Astrocyte (in vitro differentiated cells and primary cell): ENCODE measurements at regions not wholly inside any gene's neighbourhood (a gene's known extent, or its start where the extent isn't known, plus 50 kb on each side); places are given as distances from the start of the nearest gene placed in this dataset.

Experiments
- EZH2 ChIP-seq: IDR thresholded peaks from 2 replicates; pipeline ENCODE4 v1.6.1; 2012; ENCODE audit warnings: mild to moderate bottlenecking, low read length, inconsistent platforms; ENCODE audit not compliant: insufficient read depth
- TF ChIP-seq, protein P1 (sequence below): IDR thresholded peaks from 2 replicates; pipeline ENCODE4 v1.5.1; 2011; ENCODE audit warnings: low read depth, mild to moderate bottlenecking, inconsistent platforms, low read length, moderate library complexity; ENCODE audit not compliant: insufficient read depth

DNA sequence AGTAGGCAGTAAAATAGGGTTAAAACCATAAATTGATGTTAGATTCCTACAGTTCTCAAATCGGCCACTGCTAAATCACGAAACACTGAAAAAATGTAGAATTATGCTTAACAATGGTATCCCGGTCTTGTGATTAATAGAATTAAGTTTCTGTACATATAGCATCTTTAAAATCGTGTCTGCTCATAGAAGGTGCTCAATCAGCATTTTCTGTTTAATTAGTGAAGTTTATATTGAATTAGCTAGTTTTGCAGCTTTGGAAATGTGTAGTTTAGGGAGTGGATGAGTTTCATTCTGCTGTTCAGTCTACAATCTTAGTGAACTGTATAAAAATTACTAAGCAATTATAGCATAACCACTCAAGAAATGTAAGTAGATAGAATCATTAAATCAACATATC is 1075.8 kb upstream of the FLRT2 start:
- TF ChIP-seq, protein P1, sequence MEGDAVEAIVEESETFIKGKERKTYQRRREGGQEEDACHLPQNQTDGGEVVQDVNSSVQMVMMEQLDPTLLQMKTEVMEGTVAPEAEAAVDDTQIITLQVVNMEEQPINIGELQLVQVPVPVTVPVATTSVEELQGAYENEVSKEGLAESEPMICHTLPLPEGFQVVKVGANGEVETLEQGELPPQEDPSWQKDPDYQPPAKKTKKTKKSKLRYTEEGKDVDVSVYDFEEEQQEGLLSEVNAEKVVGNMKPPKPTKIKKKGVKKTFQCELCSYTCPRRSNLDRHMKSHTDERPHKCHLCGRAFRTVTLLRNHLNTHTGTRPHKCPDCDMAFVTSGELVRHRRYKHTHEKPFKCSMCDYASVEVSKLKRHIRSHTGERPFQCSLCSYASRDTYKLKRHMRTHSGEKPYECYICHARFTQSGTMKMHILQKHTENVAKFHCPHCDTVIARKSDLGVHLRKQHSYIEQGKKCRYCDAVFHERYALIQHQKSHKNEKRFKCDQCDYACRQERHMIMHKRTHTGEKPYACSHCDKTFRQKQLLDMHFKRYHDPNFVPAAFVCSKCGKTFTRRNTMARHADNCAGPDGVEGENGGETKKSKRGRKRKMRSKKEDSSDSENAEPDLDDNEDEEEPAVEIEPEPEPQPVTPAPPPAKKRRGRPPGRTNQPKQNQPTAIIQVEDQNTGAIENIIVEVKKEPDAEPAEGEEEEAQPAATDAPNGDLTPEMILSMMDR, result no peak
- no peak for TF ChIP-seq EZH2
